HEK293 (cell line): ENCODE measurements at regions not wholly inside any gene's neighbourhood (a gene's known extent, or its start where the extent isn't known, plus 50 kb on each side); places are given as distances from the start of the nearest gene placed in this dataset.

Source experiments
- HOXA7 ChIP-seq: sonication (generic); formaldehyde crosslinking; IDR thresholded peaks from 2 replicates; pipeline ENCODE4 v1.8.1; 2022; ENCODE audit warnings: missing genetic modification reagents, borderline replicate concordance
- KLF1 ChIP-seq: fragments of 450-650 bp; formaldehyde crosslinking; IDR thresholded peaks from 2 replicates; pipeline ENCODE4 v1.5.1; 2016; ENCODE audit warnings: missing biosample characterization, missing genetic modification characterization
- YY2 ChIP-seq: fragments of 450-650 bp; formaldehyde crosslinking; IDR thresholded peaks from 2 replicates; pipeline ENCODE4 v1.5.1; 2016; ENCODE audit warnings: missing biosample characterization, missing genetic modification characterization
- ZBTB1 ChIP-seq: fragments of 450-650 bp; formaldehyde crosslinking; IDR thresholded peaks from 2 replicates; pipeline ENCODE4 v1.5.1; 2016; ENCODE audit warnings: missing biosample characterization, missing genetic modification characterization
- ZBTB8A ChIP-seq: fragments of 450-650 bp; formaldehyde crosslinking; IDR thresholded peaks from 2 replicates; pipeline ENCODE4 v1.5.1; 2016; ENCODE audit warnings: missing biosample characterization, missing genetic modification characterization
- ZNF707 ChIP-seq: fragments of 450-650 bp; formaldehyde crosslinking; IDR thresholded peaks from 2 replicates; pipeline ENCODE4 v1.5.1; 2016; ENCODE audit warnings: missing biosample characterization, missing genetic modification characterization
- ZNF747 ChIP-seq: fragments of 450-650 bp; formaldehyde crosslinking; IDR thresholded peaks from 2 replicates; pipeline ENCODE4 v1.5.1; 2016; ENCODE audit warnings: missing biosample characterization, missing genetic modification characterization
- ZNF76 ChIP-seq: fragments of 450-650 bp; formaldehyde crosslinking; IDR thresholded peaks from 2 replicates; pipeline ENCODE4; 2016; ENCODE audit warnings: low read depth, missing biosample characterization, missing genetic modification characterization, borderline replicate concordance
- TF ChIP-seq, protein P1 (sequence below): fragments of 450-650 bp; formaldehyde crosslinking; IDR thresholded peaks from 2 replicates; pipeline ENCODE4 v1.5.1; 2016; ENCODE audit warnings: missing biosample characterization, missing genetic modification characterization
- TF ChIP-seq, protein P2 (sequence below): fragments of 450-650 bp; formaldehyde crosslinking; IDR thresholded peaks from 2 replicates; pipeline ENCODE4 v1.5.1; 2016; ENCODE audit warnings: missing biosample characterization, missing genetic modification characterization, borderline replicate concordance

DNA sequence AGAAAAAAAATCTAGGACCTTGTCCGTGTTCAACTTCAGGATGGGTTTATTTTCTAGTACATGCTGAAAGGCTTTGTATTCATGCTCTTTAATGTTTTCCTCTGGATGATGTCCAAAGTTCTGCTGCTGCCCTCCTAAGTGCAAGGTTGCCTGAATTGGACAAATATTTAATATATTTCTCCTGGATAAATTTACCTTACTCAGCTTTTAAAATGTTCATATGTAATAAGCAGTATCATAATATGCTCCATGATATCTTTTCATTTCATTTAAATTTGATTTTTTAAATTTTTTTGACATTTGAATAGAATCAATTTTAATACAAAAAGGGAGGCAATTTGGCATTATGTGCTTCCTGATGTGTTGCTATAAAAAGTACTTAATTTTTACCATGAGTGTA, 95.9 kb upstream of the SLC25A13 start:
- TF ChIP-seq, protein P1, sequence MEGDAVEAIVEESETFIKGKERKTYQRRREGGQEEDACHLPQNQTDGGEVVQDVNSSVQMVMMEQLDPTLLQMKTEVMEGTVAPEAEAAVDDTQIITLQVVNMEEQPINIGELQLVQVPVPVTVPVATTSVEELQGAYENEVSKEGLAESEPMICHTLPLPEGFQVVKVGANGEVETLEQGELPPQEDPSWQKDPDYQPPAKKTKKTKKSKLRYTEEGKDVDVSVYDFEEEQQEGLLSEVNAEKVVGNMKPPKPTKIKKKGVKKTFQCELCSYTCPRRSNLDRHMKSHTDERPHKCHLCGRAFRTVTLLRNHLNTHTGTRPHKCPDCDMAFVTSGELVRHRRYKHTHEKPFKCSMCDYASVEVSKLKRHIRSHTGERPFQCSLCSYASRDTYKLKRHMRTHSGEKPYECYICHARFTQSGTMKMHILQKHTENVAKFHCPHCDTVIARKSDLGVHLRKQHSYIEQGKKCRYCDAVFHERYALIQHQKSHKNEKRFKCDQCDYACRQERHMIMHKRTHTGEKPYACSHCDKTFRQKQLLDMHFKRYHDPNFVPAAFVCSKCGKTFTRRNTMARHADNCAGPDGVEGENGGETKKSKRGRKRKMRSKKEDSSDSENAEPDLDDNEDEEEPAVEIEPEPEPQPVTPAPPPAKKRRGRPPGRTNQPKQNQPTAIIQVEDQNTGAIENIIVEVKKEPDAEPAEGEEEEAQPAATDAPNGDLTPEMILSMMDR (tag by site-specific recombination) = no peak
- TF ChIP-seq ZNF747 (tag by site-specific recombination) (no peak), YY2 (tag by site-specific recombination) (no peak), ZBTB8A (tag by site-specific recombination) (no peak), KLF1 (tag by site-specific recombination) (no peak), HOXA7 (CRISPR knock-in tag) (no peak), ZNF76 (no peak), ZBTB1 (tag by site-specific recombination) (no peak), ZNF707 (tag by site-specific recombination) (no peak)
- TF ChIP-seq, protein P2, sequence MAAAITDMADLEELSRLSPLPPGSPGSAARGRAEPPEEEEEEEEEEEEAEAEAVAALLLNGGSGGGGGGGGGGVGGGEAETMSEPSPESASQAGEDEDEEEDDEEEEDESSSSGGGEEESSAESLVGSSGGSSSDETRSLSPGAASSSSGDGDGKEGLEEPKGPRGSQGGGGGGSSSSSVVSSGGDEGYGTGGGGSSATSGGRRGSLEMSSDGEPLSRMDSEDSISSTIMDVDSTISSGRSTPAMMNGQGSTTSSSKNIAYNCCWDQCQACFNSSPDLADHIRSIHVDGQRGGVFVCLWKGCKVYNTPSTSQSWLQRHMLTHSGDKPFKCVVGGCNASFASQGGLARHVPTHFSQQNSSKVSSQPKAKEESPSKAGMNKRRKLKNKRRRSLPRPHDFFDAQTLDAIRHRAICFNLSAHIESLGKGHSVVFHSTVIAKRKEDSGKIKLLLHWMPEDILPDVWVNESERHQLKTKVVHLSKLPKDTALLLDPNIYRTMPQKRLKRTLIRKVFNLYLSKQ = no peak
